Medulla oblongata (tissue), 1 donor: ENCODE measurements at regions not wholly inside any gene's neighbourhood (a gene's known extent, or its start where the extent isn't known, plus 50 kb on each side); places are given as distances from the start of the nearest gene placed in this dataset.
A peak's percentile ranks its signal among the peaks of the same experiment; 100 is the strongest.

Source experiments
- DNase-seq: peaks from one replicate; pipeline ENCODE4 v3.0.0-alpha.2; 2015; ENCODE audit errors: extremely low spot score

- no peak for DNase-seq
Observed at GRCh38 chr19:29396925-29397324, 128.9 kb upstream of the VSTM2B start.

- DNase-seq = no peak
Observed at GRCh38 chr19:29397748-29398147, 128.0 kb upstream of the VSTM2B start.

GRCh38 chr19:29399804-29400203, 126.0 kb upstream of the VSTM2B start:
- DNase-seq = no peak

GRCh38 chr19:29400917-29401711, 124.7 kb upstream of the VSTM2B start:
- DNase-seq = no peak

GRCh38 chr19:29401712-29402421, 123.9 kb upstream of the VSTM2B start:
- no peak for DNase-seq

- no peak for DNase-seq
Observed at GRCh38 chr19:29402563-29402962, 123.2 kb upstream of the VSTM2B start.

- no peak for DNase-seq
Observed at GRCh38 chr19:29404015-29404414, 121.8 kb upstream of the VSTM2B start.

- DNase-seq = peak; percentile 8
Observed at GRCh38 chr19:29404951-29405727, 120.7 kb upstream of the VSTM2B start.

GRCh38 chr19:29405728-29405995, 120.1 kb upstream of the VSTM2B start:
- DNase-seq = no peak

GRCh38 chr19:29409076-29409862, 116.5 kb upstream of the VSTM2B start:
- no peak for DNase-seq

- no peak for DNase-seq
Observed at GRCh38 chr19:29410601-29411000, 115.2 kb upstream of the VSTM2B start.

- DNase-seq = peak; percentile 7
Observed at GRCh38 chr19:29411113-29411581, 114.6 kb upstream of the VSTM2B start.

GRCh38 chr19:29413435-29413834, 112.4 kb upstream of the VSTM2B start:
- no peak for DNase-seq

GRCh38 chr19:29415507-29415906, 110.3 kb upstream of the VSTM2B start:
- no peak for DNase-seq

- DNase-seq = no peak
Observed at GRCh38 chr19:29417048-29417447, 108.7 kb upstream of the VSTM2B start.

GRCh38 chr19:29418201-29418600, 107.6 kb upstream of the VSTM2B start:
- DNase-seq = no peak

GRCh38 chr19:29420065-29420464, 105.7 kb upstream of the VSTM2B start:
- no peak for DNase-seq

- DNase-seq = no peak
Observed at GRCh38 chr19:29420482-29421195, 105.2 kb upstream of the VSTM2B start.

- no peak for DNase-seq
Observed at GRCh38 chr19:29421196-29421545, 104.6 kb upstream of the VSTM2B start.

- DNase-seq = no peak
Observed at GRCh38 chr19:29422047-29422446, 103.7 kb upstream of the VSTM2B start.

GRCh38 chr19:29422486-29423085, 103.2 kb upstream of the VSTM2B start:
- DNase-seq = no peak
